AG08395 (cell line): ENCODE measurements at regions not wholly inside any gene's neighbourhood (a gene's known extent, or its start where the extent isn't known, plus 50 kb on each side); places are given as distances from the start of the nearest gene placed in this dataset.

ENCODE experiments used
- DNase-seq: peaks from one replicate; pipeline ENCODE4 v3.0.0; 2012; ENCODE audit warnings: mixed read lengths, low spot score

DNA sequence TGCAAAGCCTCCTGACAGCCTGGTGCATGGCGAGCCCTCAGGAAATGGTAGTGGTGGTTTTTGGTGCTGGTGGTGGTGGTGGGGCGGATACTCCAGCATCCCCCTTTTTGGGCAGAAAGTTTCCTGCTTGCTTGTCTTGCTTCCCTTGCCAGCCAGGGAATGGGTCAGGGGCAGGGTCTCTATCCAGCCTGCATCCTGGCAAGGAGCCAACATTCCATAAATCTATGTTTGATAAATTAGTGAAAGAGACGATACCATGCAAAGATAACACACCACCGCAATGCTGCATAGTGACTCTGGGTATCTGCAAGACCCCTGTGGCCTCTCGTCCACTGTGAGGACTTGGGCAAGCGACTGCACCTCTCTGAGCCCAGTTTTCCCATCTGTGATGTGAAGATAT, 246.2 kb downstream of the LRFN2 start:
- DNase-seq, result no peak

DNA sequence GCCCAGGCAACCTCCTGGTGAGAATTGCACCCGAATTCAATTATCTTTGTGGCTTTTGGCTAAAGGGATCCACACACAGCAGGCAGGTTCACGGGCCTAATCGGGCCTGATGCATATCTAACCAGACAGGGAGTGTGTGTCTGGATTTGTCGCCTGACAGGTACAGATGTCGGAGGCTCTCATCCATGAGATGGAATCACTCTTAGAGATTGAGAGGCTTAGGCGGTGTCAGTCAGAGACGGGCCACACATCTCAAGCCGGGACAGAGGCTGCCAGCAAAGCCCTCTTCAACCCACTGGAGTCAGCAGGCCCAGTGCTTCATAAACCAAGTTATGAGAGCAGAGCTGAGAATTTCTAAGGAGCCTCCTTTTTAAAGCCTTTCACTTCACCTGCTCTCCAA, 247.0 kb downstream of the LRFN2 start:
- no peak for DNase-seq

DNA sequence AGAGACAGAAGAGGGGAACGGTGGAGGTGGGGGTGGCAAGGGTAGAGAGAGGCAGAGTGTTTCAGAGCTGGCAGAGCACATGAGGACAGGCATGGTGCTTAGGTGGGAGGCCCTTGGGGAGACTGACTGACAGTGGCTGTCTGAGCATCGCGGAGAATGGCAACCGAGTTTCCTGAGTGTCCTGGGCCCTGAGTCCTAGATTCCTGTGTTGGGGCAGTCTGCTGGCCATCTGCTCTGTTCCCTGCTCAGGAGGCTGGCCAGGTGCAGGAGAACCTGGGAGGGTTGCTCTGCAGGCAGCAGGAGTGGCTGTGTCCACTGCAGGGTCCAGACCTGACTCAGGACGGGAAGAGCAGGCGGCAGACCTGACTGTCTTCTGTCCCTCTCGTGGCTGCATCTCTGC, 248.9 kb downstream of the LRFN2 start:
- DNase-seq, result no peak

DNA sequence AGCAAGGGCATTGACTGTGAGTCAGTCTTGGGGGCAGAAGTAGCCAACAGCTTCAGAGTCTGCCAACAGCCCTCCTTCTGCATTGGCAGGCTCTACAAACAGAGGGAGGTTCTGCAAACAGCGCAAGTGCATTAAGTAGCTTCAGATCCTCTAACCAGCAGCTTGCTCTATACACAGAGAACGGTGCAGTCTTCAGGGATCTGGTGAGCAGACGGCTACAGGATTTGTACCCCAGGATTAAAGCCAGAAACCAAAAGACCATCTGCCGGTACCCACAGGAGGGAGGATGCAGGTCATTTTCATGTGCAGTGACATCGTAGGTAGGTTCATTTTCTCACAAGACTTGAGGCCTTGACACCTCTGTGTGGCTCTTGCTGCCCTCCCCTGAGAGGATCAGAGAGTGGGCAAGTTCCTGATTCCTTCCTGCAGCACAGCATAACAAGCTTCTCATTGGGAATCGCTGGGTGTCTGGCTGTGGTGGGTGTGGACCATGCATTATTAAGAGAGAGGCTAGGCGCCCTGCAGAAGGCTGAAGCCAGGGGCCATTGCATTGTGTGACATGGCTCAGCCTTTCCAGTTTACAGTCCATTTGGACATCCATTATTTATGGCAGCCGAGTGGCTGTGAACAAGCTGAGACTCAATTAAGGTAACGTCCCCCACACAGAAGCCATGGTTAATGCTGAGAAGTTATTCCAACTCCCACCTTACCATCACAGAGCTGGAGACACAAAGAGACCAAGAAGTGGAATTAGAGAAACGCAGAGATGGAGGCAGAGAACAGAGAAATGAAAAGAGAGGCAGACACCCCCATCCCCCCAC, 250.0 kb downstream of the LRFN2 start:
- DNase-seq, result no peak

DNA sequence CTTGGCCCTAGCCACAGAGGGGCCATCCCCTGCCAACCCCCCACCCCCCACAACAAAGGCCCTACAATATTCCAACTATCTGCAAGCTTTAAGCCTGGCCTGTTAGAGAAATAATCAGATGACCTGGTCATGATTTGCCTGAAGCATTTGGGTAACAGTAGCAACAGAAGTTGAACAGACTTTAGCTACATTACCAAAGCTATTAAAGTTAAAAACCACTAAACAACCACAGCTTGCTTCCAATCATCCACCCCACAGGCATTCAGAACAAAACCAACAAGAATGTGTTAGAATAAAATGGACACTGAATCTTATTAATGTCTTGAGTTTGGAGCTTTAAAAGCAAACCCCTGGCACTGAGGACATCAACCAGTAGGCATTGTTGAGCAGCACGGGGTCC, 250.9 kb downstream of the LRFN2 start:
- no peak for DNase-seq

DNA sequence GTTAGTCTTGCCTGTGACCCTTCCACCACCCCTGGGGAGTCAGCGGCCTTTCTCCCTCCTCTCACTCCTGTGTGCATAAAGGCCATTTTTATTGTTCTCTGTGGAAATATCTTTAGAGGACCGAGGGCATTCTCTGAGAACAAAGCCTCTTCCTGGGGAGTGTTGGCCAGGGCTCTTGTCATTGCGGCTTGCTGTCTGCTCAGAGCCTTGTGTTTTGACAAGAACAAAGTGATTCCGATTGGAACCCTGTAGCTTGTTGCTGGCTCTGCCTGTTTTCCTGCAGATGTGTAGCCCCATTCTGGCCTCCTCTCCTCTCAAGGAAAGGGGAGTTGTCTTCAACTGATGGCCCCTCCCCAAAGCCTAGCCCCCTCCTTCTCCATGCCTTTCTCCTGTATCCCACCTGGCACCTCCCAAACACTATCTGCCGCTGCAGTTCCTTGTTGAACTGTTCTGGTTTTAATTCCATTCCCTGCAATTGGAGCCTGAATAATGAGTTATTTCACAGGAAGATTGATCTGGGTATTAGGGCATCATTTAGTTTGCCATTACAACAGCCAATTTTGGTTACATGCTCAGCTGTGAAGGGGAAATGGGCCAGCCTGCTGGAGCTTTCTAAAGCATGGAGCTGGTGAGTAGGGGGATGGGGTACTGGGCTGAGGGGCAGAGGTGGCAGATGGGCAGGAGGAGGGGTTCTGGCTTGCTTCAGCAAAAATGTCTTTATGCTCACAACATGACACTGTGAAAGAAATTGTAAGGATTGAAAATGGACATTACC, 252.5 kb downstream of the LRFN2 start:
- no peak for DNase-seq

DNA sequence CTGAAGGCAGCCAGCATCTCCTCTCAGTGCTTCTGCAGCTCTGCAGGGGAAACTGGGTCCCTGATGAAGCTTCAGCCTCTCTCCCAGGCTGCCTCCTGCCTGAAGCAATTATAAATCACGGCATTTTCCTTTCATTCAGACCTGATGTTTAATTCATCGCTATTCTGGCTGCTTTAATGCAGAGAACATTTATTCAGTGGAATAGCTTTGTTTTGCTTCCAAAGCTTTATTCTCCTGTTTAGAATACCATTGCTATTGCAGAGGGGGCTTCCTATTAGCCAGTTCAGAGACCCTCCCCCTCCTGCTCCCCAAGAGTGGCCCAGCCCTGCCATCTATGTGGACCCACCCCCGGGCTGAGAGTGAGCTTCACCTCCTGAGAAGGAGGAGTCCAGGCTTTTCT, 255.6 kb downstream of the LRFN2 start:
- no peak for DNase-seq

DNA sequence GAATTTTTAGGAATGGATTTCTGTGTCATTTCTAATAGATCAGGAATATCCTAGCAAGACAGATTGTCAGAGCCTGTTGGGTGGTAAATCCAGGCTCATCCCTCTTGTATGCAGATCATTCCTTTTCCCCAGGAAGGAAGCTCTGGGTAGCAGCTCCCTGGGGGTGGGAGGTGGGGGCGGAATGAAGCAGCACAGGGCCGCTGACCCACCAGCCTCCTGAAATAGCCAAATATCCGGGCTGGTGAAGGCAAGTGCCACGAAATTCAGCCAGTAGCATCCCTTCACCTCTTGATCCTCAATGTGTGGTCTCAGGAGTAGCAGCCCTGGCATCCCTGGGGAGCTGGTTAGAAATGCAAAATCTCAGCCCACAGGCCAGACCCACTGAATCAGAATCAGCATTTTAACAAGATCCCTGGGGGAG, 256.9 kb downstream of the LRFN2 start:
- no peak for DNase-seq

DNA sequence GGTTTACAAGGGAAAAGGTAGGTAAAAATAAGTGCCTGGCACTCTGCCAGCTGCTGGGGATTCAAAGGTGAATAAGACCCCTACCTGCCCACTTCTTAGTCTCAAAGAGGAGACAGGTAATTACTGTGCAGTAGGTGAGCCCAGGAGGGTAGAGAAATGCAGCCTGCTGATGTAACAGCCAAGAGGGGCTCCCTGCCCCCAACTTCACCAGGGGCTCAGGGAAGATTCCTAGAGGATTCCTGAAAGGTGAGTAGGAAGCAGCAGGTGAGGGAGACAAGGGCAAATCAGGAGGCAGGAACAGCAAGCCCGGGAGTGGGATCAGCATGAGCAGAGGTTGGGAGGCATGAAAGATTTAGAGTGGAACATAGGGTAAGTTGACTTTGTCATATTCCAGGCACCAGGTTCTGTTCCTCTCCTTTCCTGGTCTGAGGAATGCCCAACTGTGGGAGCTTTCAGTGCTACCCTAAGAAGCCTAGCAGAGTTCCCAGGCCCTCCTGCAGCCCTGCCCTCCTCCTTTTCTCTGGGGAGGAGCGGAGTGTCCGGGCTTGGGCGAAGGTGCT, 258.1 kb downstream of the LRFN2 start:
- no peak for DNase-seq

DNA sequence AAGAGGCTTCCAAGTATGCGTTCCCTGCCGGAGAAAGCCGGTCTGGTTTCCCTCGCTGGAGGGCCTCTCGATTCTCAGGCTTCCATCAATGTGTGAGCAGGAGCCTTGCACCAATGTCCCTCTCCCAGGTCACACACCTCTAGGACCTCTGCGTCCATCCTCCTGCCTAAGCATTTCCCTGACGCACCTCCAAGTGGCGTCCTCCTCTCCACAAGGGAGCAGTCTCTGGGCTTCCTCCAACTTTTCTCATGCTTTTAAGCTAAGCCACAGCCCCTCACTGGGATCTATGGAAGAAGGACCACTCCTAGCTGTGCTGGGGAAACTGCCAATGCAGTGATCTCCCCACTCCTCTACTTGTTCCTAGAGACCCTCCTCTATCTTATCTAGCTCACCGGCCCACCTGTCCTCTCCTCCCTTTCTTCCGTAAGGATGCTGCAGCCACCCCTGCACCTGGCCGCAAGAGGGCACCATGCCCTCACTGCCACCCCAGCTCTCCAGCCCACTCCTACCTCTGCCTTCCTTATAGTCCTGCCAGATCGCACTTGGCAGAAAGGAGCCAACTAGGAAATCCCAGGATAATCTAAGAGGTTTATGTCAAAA, 258.7 kb downstream of the LRFN2 start:
- no peak for DNase-seq

DNA sequence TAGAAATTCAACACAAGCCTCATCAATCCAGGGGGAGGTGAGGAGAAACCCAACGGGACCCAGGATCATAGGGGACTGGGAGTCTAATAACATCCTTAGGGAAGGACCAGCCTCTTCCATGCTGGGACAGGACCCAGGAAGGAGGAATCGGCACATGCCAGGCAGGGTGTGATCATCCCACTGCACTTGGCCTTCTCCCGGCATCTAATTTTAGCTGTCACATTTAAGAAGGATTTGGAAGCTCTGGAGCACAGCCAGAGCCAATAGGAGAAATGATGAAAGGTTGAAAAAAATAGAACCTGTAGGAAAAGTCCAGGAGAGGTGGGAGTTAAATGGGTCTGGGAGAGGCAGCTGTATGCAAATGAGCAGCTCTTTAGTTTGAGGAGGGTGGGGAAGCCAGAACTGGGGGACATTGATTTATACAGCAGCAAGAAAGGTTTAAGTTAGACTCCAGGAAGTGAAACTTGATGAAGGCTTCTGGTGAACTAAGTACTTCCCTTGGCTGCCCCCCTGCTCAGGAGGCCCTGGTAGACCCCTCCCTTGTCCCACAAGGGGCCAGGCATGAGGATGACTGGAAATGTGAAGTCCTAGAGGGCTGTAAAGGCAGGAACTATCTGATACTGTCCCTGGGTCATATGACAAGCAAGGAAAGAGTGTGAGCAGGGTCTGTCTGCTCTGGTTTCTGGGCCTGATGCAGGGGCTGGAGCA, 260.3 kb downstream of the LRFN2 start:
- DNase-seq, result no peak

DNA sequence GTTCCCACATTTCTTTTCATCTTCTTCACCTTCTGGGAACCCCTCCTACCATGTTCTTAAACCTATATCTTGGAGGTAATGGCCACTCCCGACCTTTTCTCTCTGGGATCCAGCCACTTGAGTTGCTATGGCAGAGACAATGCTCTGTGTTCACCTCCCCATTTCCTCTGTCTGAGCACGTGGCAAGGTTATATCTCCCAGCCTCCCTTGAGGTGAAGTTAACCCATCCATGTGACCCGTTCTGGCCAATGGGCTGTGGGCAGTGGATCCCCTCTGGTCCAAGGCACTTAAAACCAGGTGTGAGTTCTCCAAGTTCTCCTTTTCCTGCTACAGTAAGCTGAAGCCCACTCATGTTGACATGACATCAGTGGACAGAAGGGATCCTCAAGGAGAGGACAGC, 261.4 kb downstream of the LRFN2 start:
- DNase-seq, result no peak

DNA sequence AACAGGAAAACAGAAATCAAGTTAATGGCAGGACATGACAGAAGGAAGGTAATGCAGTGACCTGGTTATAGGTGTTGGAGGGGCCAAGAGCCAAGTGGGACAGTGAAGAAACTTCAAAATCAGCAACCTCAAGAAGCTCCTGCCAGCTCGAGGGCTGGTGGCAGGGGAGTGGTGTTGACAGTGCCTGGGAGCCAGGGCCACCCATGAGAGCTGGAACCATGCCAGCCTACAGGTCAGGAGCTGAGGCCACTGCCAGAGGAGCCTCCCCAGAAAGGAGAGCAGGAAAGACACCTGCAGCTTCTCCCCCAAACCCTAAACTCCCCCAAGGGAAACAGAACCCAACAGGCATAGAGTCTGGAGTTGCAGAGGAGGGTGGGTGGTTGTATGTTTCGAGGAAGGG, 262.1 kb downstream of the LRFN2 start:
- no peak for DNase-seq

DNA sequence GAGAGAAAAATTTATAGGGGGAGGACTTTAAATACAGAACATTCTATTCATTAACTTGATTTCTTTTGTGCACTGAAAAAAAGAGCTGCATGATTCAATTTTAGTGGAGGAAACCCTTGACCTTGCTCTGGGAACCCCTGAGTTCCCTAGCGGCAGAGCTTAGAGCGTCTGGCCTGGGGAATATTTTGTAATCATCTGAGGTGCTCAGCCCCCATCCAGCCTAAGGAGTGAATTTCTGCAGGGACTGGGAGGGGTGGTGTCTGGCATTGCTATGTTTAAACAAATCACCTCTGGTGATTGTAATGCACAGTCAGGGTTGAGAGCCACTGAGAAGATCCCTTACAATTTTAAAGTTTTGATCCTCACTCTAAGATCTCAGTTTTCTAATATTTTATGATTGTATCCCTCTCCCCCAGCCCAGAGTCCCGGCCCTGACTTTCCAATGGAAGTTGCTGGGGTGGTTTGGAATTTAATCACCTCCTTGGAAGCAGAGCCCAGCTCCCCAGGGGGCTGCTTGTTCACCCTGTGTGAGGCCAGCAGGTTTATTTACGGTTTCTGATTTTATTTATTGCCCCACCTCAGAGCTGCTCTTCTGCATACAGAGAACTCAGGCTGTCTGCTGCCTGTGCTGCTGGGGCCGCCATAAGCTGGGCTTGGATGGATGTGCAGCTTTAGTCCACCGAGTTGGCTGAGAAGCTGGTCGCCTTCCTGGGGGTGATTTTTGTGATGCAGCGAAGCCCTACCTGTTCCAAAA, 263.1 kb downstream of the LRFN2 start:
- no peak for DNase-seq

DNA sequence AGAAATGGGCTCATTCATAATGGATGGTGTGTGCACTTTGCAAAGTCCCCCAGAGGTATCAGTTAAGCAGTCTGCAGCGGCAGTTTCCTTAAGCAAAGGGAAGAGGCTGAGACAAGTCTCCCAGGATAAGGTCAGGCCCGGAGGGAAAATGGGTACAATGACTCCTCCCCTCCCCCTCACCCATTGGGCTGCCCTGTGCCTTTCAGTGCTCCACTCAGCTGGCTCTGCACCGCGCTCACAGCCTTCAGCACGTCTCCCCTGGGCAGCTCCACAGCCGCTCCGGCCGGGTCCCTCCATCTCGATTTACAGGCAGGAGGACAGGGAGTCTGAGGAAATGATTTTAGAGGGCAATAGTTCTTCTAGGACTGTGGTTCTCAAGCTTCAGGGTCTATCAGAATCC, 264.8 kb downstream of the LRFN2 start:
- no peak for DNase-seq

DNA sequence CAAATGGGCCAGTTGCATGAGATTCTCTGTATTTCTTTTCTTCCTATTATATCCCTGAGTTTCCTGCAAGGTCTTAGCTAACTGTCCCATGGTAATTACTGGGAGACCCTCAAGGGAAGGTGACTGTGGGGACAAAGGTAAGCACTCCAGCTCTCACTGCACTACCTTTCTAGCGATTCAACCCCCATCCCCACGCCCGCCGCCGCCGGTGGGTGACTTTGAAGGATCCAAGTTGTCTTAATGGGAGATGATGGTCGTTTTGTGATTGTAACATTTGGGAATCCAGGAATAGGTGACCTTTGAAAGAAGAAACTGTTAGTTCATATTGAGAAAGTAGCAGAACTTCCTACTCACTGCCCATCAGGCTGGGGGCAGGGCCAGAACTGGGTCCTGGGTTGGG, 265.5 kb downstream of the LRFN2 start:
- DNase-seq, result no peak

DNA sequence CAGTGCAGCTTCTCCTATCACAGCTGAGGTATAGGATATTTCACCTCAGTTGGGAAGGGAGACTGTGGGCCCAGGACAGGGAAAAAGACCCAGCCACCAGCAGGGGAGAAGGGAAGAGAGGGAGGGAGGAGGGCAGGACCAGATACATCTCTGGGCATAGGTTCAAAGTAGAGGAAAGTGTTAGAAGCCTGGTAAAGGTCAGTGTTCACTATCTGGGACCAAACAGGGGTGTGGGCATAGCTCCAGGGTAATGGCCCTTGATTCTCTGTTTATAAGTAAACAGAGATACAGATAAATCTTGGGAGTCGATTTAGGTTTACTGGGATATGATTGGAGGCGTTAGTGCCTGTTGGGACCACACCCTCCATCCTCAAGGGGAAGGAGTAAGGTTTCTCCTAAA, 266.2 kb downstream of the LRFN2 start:
- DNase-seq, result no peak

DNA sequence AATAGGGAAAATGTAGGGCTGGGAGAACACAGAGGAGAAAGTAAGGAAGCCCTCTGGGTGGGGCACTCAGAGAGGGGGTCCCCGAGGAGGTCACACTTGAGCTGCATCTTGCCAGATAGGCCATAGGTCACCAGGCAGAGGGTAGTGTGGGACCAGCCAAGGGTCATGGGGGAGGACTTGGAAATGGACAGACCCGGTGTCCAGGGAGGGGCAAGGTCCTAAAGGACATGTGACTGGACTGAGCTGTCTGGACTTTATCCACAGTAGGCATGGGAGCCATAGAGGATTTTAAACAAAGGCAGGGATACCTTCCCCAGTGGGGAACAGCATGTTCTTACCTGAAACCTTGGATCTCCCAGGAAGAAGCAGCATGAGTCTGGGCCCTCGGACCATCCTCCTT, 266.7 kb downstream of the LRFN2 start:
- DNase-seq, result no peak

DNA sequence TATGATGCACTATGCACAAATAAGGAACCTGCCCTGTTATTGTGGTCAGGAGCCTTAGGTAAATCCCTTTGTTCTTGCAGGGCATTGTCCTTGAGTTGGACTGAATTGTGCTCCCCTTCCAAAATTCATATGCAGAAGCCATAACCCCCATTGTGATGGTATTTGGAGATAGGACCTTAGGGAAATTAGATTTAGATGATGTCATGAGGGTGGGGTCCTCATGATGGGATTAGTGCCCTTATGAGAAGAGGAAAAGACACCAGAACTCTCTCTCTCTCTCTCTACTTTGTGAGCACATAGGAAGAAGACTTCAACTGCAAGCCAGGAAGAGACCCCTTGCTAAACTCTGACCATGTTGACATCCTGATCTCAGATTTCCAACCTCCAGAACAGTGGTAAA, 268.0 kb downstream of the LRFN2 start:
- no peak for DNase-seq

DNA sequence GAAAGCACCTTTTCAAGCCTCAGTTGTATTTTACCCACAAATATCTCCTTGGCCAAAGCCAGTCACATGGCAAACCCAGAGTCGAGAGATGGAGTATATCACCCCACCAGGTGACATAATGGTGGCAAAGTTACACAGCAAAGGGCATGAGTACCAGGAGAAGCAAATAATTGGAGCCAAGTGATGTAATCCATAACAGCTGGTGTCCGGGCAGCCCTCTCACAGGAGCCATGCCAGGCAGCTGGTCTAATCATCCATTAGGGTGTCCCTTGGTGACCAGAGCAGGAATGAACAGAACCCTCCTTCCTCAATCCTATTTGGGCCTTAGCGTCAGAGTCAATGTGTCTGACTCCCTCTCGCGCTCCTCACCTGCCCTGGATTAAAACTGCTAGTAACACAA, 272.1 kb downstream of the LRFN2 start:
- no peak for DNase-seq

DNA sequence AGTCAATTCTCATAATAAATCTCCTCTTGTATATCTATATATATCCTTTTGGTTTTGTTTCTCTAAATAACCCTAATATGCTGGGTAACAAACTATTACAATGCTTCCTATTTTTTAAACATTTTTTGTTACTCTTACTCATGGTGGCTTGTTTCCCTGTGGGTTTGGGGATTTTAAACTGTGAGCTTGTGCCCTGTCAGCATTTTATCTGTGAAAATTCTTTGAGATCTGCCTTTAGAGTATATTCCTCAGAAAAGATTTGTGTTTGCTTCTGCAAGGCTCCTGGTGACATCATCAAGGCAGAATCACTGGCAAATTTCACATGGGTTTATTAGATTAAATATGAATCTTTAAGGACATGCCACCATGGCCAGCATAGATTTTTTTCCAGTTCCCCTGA, 273.6 kb downstream of the LRFN2 start:
- DNase-seq, result no peak
